K562 (cell line): ENCODE measurements at regions not wholly inside any gene's neighbourhood (a gene's known extent, or its start where the extent isn't known, plus 50 kb on each side); places are given as distances from the start of the nearest gene placed in this dataset.

Experiments
- ATAC-seq: fragments of 200-7000 bp; cut with Tn5 transposase; 3 replicates; pipeline ENCODE4 v1.9.1; 2020; ENCODE audit warnings: moderate library complexity
- BruUV-seq: library from RNA; stranded (reverse); fragments of 400-500 nt; replicated peaks from 2 replicates; lab custom pipeline; 2021; lab: Mats Ljungman, UMichigan
- CTCF ChIA-PET: fragments of 300-600 bp; formaldehyde crosslinking; extraction: SDS; loops from one replicate; lab custom pipeline; 2021; ENCODE audit warnings: low intra/inter-chr PET ratio; lab: Yijun Ruan, JAX
- POLR2A ChIA-PET: fragments of 300-600, 350-650 bp; sonication (Branson Sonifier 250); formaldehyde crosslinking; extraction: SDS; loops from one replicate; lab custom pipeline; 2021; ENCODE audit warnings: antibody characterized with exemption, inconsistent platforms; lab: Yijun Ruan, JAX
- DNase-seq, 4 experiments: peaks; one replicate each; pipeline versions ENCODE4 v3.0.0 to v3.0.0-alpha.2; 2011 to 2018; ENCODE audit warnings: low spot score in 3 of 4, mixed read lengths in 3 of 4; ENCODE audit errors: extremely low read depth in 1 of 4
- FAIRE-seq: peaks from 2 replicates; lab custom pipeline; 2011; peaks lifted over from hg19 to GRCh38; lab: Jason Lieb, UNC
- H2AFZ ChIP-seq: 2 replicates; pipeline ENCODE4 v1.6.0; 2011; ENCODE audit warnings: low read depth, low read length, control low read depth, inconsistent platforms
- H3K27ac ChIP-seq: fragments of 200-600 bp; 3 replicates; pipeline ENCODE4 v1.8.0; 2011; ENCODE audit warnings: low read depth, mild to moderate bottlenecking, control low read depth, inconsistent platforms, low read length, moderate library complexity, mixed read lengths; ENCODE audit errors: extremely low read depth
- H3K27me3 ChIP-seq, 2 experiments: fragments of 300-600 bp in 1 of 2; 2 replicates in 1 of 2; 3 replicates in 1 of 2; pipeline versions ENCODE4 v1.6.0 to v1.8.0; 2011; ENCODE audit warnings: inconsistent platforms in 2 of 2, low read length in 2 of 2, mild to moderate bottlenecking in 1 of 2, mixed read lengths in 1 of 2, moderate library complexity in 1 of 2; ENCODE audit not compliant: control insufficient read depth in 2 of 2, insufficient read depth in 2 of 2
- H3K36me3 ChIP-seq: fragments of 300-600 bp; 3 replicates; pipeline ENCODE4 v1.8.0; 2011; ENCODE audit warnings: mild to moderate bottlenecking, low read length, inconsistent platforms; ENCODE audit not compliant: control insufficient read depth, insufficient read depth
- H3K4me1 ChIP-seq, 2 experiments: fragments of 200-600 bp in 1 of 2; replicated peaks in 1 of 2; 2 replicates in 1 of 2; 3 replicates in 1 of 2; pipeline versions ENCODE4 v1.5.1 to v1.8.0; 2011; ENCODE audit warnings: inconsistent platforms in 2 of 2, low read length in 2 of 2, mild to moderate bottlenecking in 1 of 2, mixed read lengths in 1 of 2, moderate library complexity in 1 of 2; ENCODE audit not compliant: control insufficient read depth in 2 of 2, insufficient read depth in 2 of 2
- H3K4me2 ChIP-seq: 2 replicates; pipeline ENCODE4 v1.6.1; 2011; ENCODE audit warnings: low read length, control low read depth, inconsistent platforms, mixed read lengths; ENCODE audit not compliant: insufficient read depth
- H3K4me3 ChIP-seq: fragments of 200-600 bp; sonication (generic), shearing (Covaris generic); 2 replicates; pipeline ENCODE4 v1.5.1; 2016; ENCODE audit warnings: control low read depth, inconsistent platforms
- H3K79me2 ChIP-seq: fragments of 200-600 bp; 3 replicates; pipeline ENCODE4 v1.8.0; 2011; ENCODE audit warnings: low read length, inconsistent platforms; ENCODE audit not compliant: control insufficient read depth, insufficient read depth
- H3K9ac ChIP-seq, 2 experiments: 2 replicates each; pipeline versions ENCODE4 v1.6.0 to v1.6.1; 2011; ENCODE audit warnings: low read depth in 2 of 2, low read length in 2 of 2, control low read depth in 1 of 2, inconsistent platforms in 1 of 2, mild to moderate bottlenecking in 1 of 2, mixed read lengths in 1 of 2; ENCODE audit not compliant: insufficient read depth in 1 of 2
- H3K9me1 ChIP-seq: one replicate; pipeline ENCODE4 v1.6.0; 2011; ENCODE audit warnings: inconsistent platforms, mild to moderate bottlenecking, low read length, moderate library complexity; ENCODE audit not compliant: control insufficient read depth, insufficient read depth
- H3K9me3 ChIP-seq: replicated peaks from 2 replicates; pipeline ENCODE4 v1.5.1; 2011; ENCODE audit warnings: low read depth, low read length, inconsistent platforms; ENCODE audit not compliant: control insufficient read depth, insufficient read depth
- H4K20me1 ChIP-seq: replicated peaks from 2 replicates; pipeline ENCODE4 v1.6.1; 2011; ENCODE audit warnings: low read length, inconsistent platforms, mixed read lengths; ENCODE audit not compliant: control insufficient read depth, insufficient read depth
- CLOCK ChIP-seq: fragments of 250-450 bp; sonication (Bioruptor Pico); IDR thresholded peaks from 2 replicates; pipeline ENCODE4 v1.4.0; 2020; ENCODE audit warnings: mild to moderate bottlenecking, moderate library complexity, borderline replicate concordance
- DEAF1 ChIP-seq: fragments of 450-650 bp; formaldehyde crosslinking; IDR thresholded peaks from 2 replicates; pipeline ENCODE4 v1.4.0; 2020; ENCODE audit warnings: mild to moderate bottlenecking, moderate library complexity
- EHMT2 ChIP-seq: fragments of 450-650 bp; IDR thresholded peaks from 2 replicates; pipeline ENCODE4 v1.6.1; 2018; ENCODE audit warnings: antibody characterized with exemption
- ELF4 ChIP-seq: fragments of 450-650 bp; formaldehyde crosslinking; IDR thresholded peaks from 2 replicates; pipeline ENCODE4 v1.4.0; 2022; ENCODE audit warnings: missing genetic modification characterization
- THAP12 ChIP-seq: fragments of 250-450 bp; sonication (Bioruptor Pico); IDR thresholded peaks from 2 replicates; pipeline ENCODE4 v1.9.0; 2021; ENCODE audit warnings: mild to moderate bottlenecking, inconsistent platforms
- ZNF217 ChIP-seq: sonication (generic); formaldehyde crosslinking; IDR thresholded peaks from 2 replicates; pipeline ENCODE4 v1.8.0; 2022; ENCODE audit warnings: mild to moderate bottlenecking, missing genetic modification reagents
- ZNF507 ChIP-seq: conservative IDR thresholded peaks from 2 replicates; pipeline ENCODE4 v1.6.1; 2017; ENCODE audit warnings: missing genetic modification characterization, missing compliant biosample characterization
- WGBS: fragments of 100-300 bp; shearing (Covaris generic); methylation state at CpG from one replicate; pipeline ENCODE4 v1.1.6; 2016; ENCODE audit warnings: low coverage, mixed read lengths; ENCODE audit not compliant: insufficient coverage; ENCODE audit errors: missing lambda C conversion rate; 5-methylcytosine and 5-hydroxymethylcytosine counted together
- in situ Hi-C: fragments of 300-500 bp; cut with MboI; formaldehyde crosslinking; loops from 4 replicates; pipeline ENCODE4 v1.15.0; 2018; ENCODE audit warnings: inconsistent platforms, mixed read lengths
- intact Hi-C: fragments of 100-400 bp; cut with micrococcal nuclease; formaldehyde crosslinking; loops from 2 replicates; pipeline ENCODE4 v1.14.2; 2022
- TF ChIP-seq, protein P1 (sequence below), 2 experiments: fragments of 450-650 bp in 1 of 2; sonication (generic) in 1 of 2; formaldehyde crosslinking in 1 of 2; IDR thresholded peaks in 1 of 2; conservative IDR thresholded peaks in 1 of 2; 2 replicates each; pipeline versions ENCODE4 v1.6.1 to v1.8.1; 2016 to 2023; ENCODE audit warnings: mild to moderate bottlenecking in 2 of 2, moderate library complexity in 2 of 2, inconsistent platforms in 1 of 2, missing genetic modification reagents in 1 of 2
- TF ChIP-seq, protein P2 (sequence below): fragments of 450-650 bp; IDR thresholded peaks from 2 replicates; pipeline ENCODE4 v1.7.0; 2016; ENCODE audit warnings: borderline replicate concordance

DNA sequence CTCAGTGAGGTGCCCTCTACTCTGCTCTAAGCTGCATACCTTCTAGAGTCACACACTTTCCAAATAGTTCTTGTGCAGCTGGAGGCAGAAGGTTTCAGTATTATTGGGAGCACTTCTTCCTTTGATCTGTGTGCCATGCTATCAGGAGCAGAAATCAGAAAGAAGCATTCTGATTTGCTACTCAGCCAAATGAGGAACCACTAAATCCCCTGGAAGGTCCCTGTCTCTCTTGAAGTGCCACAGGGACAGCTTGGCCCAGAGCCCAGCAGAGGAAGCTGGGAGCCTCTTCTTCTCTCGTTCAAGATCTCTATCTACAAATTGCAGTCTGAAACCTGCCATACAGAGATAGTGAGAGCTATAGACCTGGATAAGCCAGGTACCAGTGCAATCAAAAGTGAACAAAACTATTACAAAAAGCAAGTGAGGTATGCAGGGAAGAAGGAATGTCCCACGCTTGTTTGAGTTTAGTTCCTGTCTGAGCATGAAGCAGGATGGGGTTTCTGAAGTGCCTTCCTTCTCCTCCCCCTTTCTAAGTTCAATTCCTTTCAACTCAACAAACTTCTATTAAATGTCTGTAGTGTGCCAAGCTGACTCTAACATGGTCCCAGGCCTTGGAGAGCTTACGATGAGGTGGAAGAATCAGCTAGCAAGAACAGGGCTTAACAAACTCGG lies 100.9 kb upstream of the PARP11 start:
- H3K9me1 ChIP-seq = no peaks in the 10 kb centered on the region
- DNase-seq = no peak
- H4K20me1 ChIP-seq = no peaks in the 10 kb centered on the region
- no peaks in the 10 kb centered on the region for H3K79me2 ChIP-seq
- no peak overlapping the region for H3K4me3 ChIP-seq
- intact Hi-C loops = no loop called here
- H3K27me3 ChIP-seq = peaks cover 0 to 5% of the 10 kb centered on the region in 2 experiments; a peak in 1 of 5 replicates
- no peak for FAIRE-seq
- ChIA-PET CTCF (no interaction called here), POLR2A (interaction anchor here (0.7 kb wide), 1 partner anchor 294 kb away, joined by 3 read pairs; no protein-coding TSS in a partner anchor)
- no peaks in the 10 kb centered on the region for H3K36me3 ChIP-seq
- no peak overlapping the region for H3K9ac ChIP-seq
- 0% methylated on average over 3 of the region's 4 CpGs for WGBS
- no peak overlapping the region for H3K4me2 ChIP-seq
- no peak overlapping the region for H2AFZ ChIP-seq
- H3K4me1 ChIP-seq = no peaks in the 10 kb centered on the region
- ATAC-seq = no peak
- in situ Hi-C loops = no loop called here
- H3K27ac ChIP-seq = no peak overlapping the region
- no TSS peak for BruUV-seq
- H3K9me3 ChIP-seq = no peaks in the 10 kb centered on the region
- no peak for TF ChIP-seq ELF4 (CRISPR knock-in tag)
- TF ChIP-seq, protein P1, sequence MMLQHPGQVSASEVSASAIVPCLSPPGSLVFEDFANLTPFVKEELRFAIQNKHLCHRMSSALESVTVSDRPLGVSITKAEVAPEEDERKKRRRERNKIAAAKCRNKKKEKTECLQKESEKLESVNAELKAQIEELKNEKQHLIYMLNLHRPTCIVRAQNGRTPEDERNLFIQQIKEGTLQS (IDR thresholded peaks at IDR 0.05) = no peak
- TF ChIP-seq, protein P1 (CRISPR knock-in tag; conservative IDR thresholded peaks at IDR 0.05) = no peak
- no peak for TF ChIP-seq ZNF217 (CRISPR knock-in tag)
- TF ChIP-seq DEAF1 = no peak
- TF ChIP-seq THAP12 (CRISPR knock-in tag) = no peak
- TF ChIP-seq CLOCK (CRISPR knock-in tag) = no peak
- TF ChIP-seq, protein P2, sequence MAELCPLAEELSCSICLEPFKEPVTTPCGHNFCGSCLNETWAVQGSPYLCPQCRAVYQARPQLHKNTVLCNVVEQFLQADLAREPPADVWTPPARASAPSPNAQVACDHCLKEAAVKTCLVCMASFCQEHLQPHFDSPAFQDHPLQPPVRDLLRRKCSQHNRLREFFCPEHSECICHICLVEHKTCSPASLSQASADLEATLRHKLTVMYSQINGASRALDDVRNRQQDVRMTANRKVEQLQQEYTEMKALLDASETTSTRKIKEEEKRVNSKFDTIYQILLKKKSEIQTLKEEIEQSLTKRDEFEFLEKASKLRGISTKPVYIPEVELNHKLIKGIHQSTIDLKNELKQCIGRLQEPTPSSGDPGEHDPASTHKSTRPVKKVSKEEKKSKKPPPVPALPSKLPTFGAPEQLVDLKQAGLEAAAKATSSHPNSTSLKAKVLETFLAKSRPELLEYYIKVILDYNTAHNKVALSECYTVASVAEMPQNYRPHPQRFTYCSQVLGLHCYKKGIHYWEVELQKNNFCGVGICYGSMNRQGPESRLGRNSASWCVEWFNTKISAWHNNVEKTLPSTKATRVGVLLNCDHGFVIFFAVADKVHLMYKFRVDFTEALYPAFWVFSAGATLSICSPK = no peak
- TF ChIP-seq EHMT2 = no peak
- no peak for TF ChIP-seq ZNF507
